IMR-90 (cell line): ENCODE measurements at regions not wholly inside any gene's neighbourhood (a gene's known extent, or its start where the extent isn't known, plus 50 kb on each side); places are given as distances from the start of the nearest gene placed in this dataset.

Experiments
- ATAC-seq: fragments of 200-7000 bp; cut with Tn5 transposase; 2 replicates; pipeline ENCODE4 v1.9.1; 2020; ENCODE audit warnings: low read depth, mild to moderate bottlenecking, moderate library complexity
- BruUV-seq: library from RNA; stranded (reverse); fragments of 400-500 nt; replicated peaks from 2 replicates; lab custom pipeline; 2021; lab: Mats Ljungman, UMichigan
- CTCF ChIA-PET: fragments of 300-600 bp; formaldehyde crosslinking; extraction: SDS; loops from one replicate; lab custom pipeline; 2021; ENCODE audit warnings: antibody characterized with exemption; lab: Yijun Ruan, JAX
- POLR2A ChIA-PET: fragments of 300-600 bp; sonication (Branson Sonifier 250); formaldehyde crosslinking; loops from one replicate; lab custom pipeline; 2022; ENCODE audit warnings: antibody characterized with exemption; ENCODE audit not compliant: unreplicated experiment; lab: Charles Lee
- DNase-seq: peaks from one replicate; pipeline ENCODE4 v3.0.0; 2013
- H2AFZ ChIP-seq: replicated peaks from 2 replicates; pipeline ENCODE3; 2013; ENCODE audit warnings: low read length, mild to moderate bottlenecking; ENCODE audit not compliant: poor library complexity
- H2AK5ac ChIP-seq: 2 replicates; pipeline ENCODE4 v1.6.1; 2013; ENCODE audit warnings: low read depth, low read length, inconsistent platforms
- H2AK9ac ChIP-seq: replicated peaks from 2 replicates; pipeline ENCODE3; 2013; ENCODE audit warnings: mild to moderate bottlenecking, low read depth, low read length, moderate library complexity; ENCODE audit not compliant: poor library complexity
- H2BK120ac ChIP-seq: 2 replicates; pipeline ENCODE4 v1.6.1; 2013; ENCODE audit warnings: low read depth, low read length, inconsistent platforms
- H2BK15ac ChIP-seq: 3 replicates; pipeline ENCODE4 v1.6.1; 2013; ENCODE audit warnings: low read depth, low read length, inconsistent platforms
- H2BK20ac ChIP-seq: 2 replicates; pipeline ENCODE4 v1.6.1; 2013; ENCODE audit warnings: low read depth, mild to moderate bottlenecking, inconsistent platforms, low read length, moderate library complexity
- H2BK5ac ChIP-seq: 2 replicates; pipeline ENCODE4 v1.6.1; 2013; ENCODE audit warnings: mild to moderate bottlenecking, low read depth, low read length, inconsistent platforms; ENCODE audit not compliant: poor library complexity, severe bottlenecking
- H3K14ac ChIP-seq: replicated peaks from 2 replicates; pipeline ENCODE4 v1.6.1; 2013; ENCODE audit warnings: low read depth, low read length, inconsistent platforms
- H3K18ac ChIP-seq: 2 replicates; pipeline ENCODE4 v1.6.1; 2013; ENCODE audit warnings: low read depth, low read length, control low read depth
- H3K23ac ChIP-seq: 2 replicates; pipeline ENCODE4 v1.6.1; 2013; ENCODE audit warnings: low read depth, low read length, inconsistent platforms
- H3K27ac ChIP-seq: 2 replicates; pipeline ENCODE4 v1.5.1; 2013; ENCODE audit warnings: mild to moderate bottlenecking, control low read depth, low read length; ENCODE audit not compliant: insufficient read depth
- H3K27me3 ChIP-seq: 2 replicates; pipeline ENCODE4 v1.6.1; 2013; ENCODE audit warnings: low read length; ENCODE audit not compliant: control insufficient read depth, insufficient read depth
- H3K36me3 ChIP-seq: 2 replicates; pipeline ENCODE4 v1.6.1; 2013; ENCODE audit warnings: low read length, mixed read lengths; ENCODE audit not compliant: control insufficient read depth, insufficient read depth
- H3K4ac ChIP-seq: 2 replicates; pipeline ENCODE4 v1.6.1; 2013; ENCODE audit warnings: low read depth, low read length, inconsistent platforms
- H3K4me1 ChIP-seq: 2 replicates; pipeline ENCODE4 v1.6.1; 2013; ENCODE audit warnings: low read length, mixed read lengths; ENCODE audit not compliant: control insufficient read depth, insufficient read depth
- H3K4me2 ChIP-seq: 2 replicates; pipeline ENCODE4 v1.6.1; 2013; ENCODE audit warnings: low read depth, mild to moderate bottlenecking, control low read depth, low read length, moderate library complexity
- H3K4me3 ChIP-seq: 2 replicates; pipeline ENCODE4 v1.5.1; 2013; ENCODE audit warnings: low read depth, mild to moderate bottlenecking, control low read depth, low read length, moderate library complexity; ENCODE audit not compliant: insufficient read depth
- H3K56ac ChIP-seq: 2 replicates; pipeline ENCODE4 v1.6.1; 2013; ENCODE audit warnings: low read length, inconsistent platforms; ENCODE audit not compliant: insufficient read depth; ENCODE audit errors: extremely low read depth
- H3K79me1 ChIP-seq, 2 experiments: 2 replicates each; pipeline ENCODE4 v1.6.1; 2013; ENCODE audit warnings: low read length in 2 of 2, inconsistent platforms in 1 of 2, low read depth in 1 of 2
- H3K9ac ChIP-seq: 2 replicates; pipeline ENCODE4 v1.6.1; 2013; ENCODE audit warnings: low read depth, low read length, control low read depth
- H3K9me1 ChIP-seq: 2 replicates; pipeline ENCODE4 v1.6.1; 2013; ENCODE audit warnings: low read length, inconsistent platforms; ENCODE audit not compliant: insufficient read depth
- H3K9me3 ChIP-seq: 2 replicates; pipeline ENCODE4 v1.6.1; 2013; ENCODE audit warnings: low read length; ENCODE audit not compliant: control insufficient read depth, insufficient read depth
- H4K20me1 ChIP-seq: 2 replicates; pipeline ENCODE4 v1.6.1; 2013; ENCODE audit warnings: low read length, inconsistent platforms; ENCODE audit not compliant: insufficient read depth
- H4K5ac ChIP-seq: 2 replicates; pipeline ENCODE4 v1.6.1; 2013; ENCODE audit warnings: mild to moderate bottlenecking, low read depth, low read length, control low read depth
- H4K8ac ChIP-seq, 2 experiments: 2 replicates each; pipeline ENCODE4 v1.6.1; 2013; ENCODE audit warnings: low read depth in 2 of 2, low read length in 2 of 2, control low read depth in 1 of 2, inconsistent platforms in 1 of 2
- H4K91ac ChIP-seq: 2 replicates; pipeline ENCODE4 v1.6.1; 2013; ENCODE audit warnings: low read depth, low read length, inconsistent platforms; ENCODE audit not compliant: insufficient read depth
- CEBPB ChIP-seq: IDR thresholded peaks from 2 replicates; pipeline ENCODE4 v1.6.1; 2012; ENCODE audit warnings: low read depth, low read length, improper control_type of control experiment
- CHD1 ChIP-seq: IDR thresholded peaks from 2 replicates; pipeline ENCODE4 v1.6.1; 2012; ENCODE audit warnings: low read depth, low read length, improper control_type of control experiment
- POLR2A ChIP-seq: IDR thresholded peaks from 2 replicates; pipeline ENCODE4 v1.6.1; 2012; ENCODE audit warnings: mild to moderate bottlenecking, low read depth, low read length
- RCOR1 ChIP-seq: IDR thresholded peaks from 2 replicates; pipeline ENCODE4 v1.6.1; 2012; ENCODE audit warnings: mild to moderate bottlenecking, low read length, improper control_type of control experiment; ENCODE audit not compliant: insufficient replicate concordance
- WGBS, 2 experiments: methylation state at CpG; one replicate each; pipeline versions ENCODE4 v1.1.5 to v1.1.7; 2013; ENCODE audit warnings: missing lambda C conversion rate in 2 of 2; ENCODE audit not compliant: insufficient read length in 1 of 2; ENCODE audit errors: extremely low coverage in 2 of 2; 5-methylcytosine and 5-hydroxymethylcytosine counted together
- dilution Hi-C: fragments of 300-500 bp; cut with HindIII; formaldehyde crosslinking; loops from one replicate; pipeline ENCODE4 v1.14.3; 2018; ENCODE audit warnings: low sequenced_read_pairs; ENCODE audit not compliant: unreplicated experiment
- in situ Hi-C: fragments of 300-500 bp; cut with MboI; formaldehyde crosslinking; loops from 3 replicates; pipeline ENCODE4 v1.14.3; 2019; ENCODE audit warnings: low sequenced_read_pairs, inconsistent platforms, mixed read lengths
- intact Hi-C: fragments of 100-400 bp; cut with micrococcal nuclease; formaldehyde crosslinking; loops from 2 replicates; pipeline ENCODE4 v1.10.0; 2022

GRCh38 chr11:105553025-105553424 is 56.8 kb upstream of the GRIA4 start:
- H4K91ac ChIP-seq: no peak overlapping the region
- no peak overlapping the region for H2BK15ac ChIP-seq
- intact Hi-C loops (no loop called here), in situ Hi-C loops (no loop called here), dilution Hi-C loops (no loop called here)
- H3K27me3 ChIP-seq: no peaks in the 10 kb centered on the region
- no peak overlapping the region for H3K4ac ChIP-seq
- H4K20me1 ChIP-seq: no peaks in the 10 kb centered on the region
- H2BK20ac ChIP-seq: no peak overlapping the region
- H3K4me1 ChIP-seq: no peaks in the 10 kb centered on the region
- H3K23ac ChIP-seq: no peak overlapping the region
- ChIA-PET CTCF (no interaction called here), POLR2A (no interaction called here)
- no peak overlapping the region for H2BK120ac ChIP-seq
- no peak overlapping the region for H3K4me3 ChIP-seq
- no peaks in the 10 kb centered on the region for H3K9me3 ChIP-seq
- no peaks in the 10 kb centered on the region for H3K79me1 ChIP-seq
- no peak overlapping the region for H2AK9ac ChIP-seq
- H3K9me1 ChIP-seq: no peaks in the 10 kb centered on the region
- ATAC-seq (peak; percentile 57), DNase-seq (peak; percentile 41)
- H3K18ac ChIP-seq: no peak overlapping the region
- peak overlapping the region; percentile 16 for H2AFZ ChIP-seq
- no peak overlapping the region for H4K5ac ChIP-seq
- H3K36me3 ChIP-seq: no peaks in the 10 kb centered on the region
- H3K4me2 ChIP-seq: no peak overlapping the region
- no peak overlapping the region for H4K8ac ChIP-seq
- WGBS, 2 experiments: no CpG with 5 or more reads among the region's 4 CpGs
- H3K27ac ChIP-seq: no peak overlapping the region
- no peak overlapping the region for H3K14ac ChIP-seq
- H3K56ac ChIP-seq: no peak overlapping the region
- no peak overlapping the region for H3K9ac ChIP-seq
- BruUV-seq: no TSS peak
- H2AK5ac ChIP-seq: no peak overlapping the region
- no peak overlapping the region for H2BK5ac ChIP-seq
- TF ChIP-seq RCOR1: no peak
- TF ChIP-seq CHD1: no peak
- TF ChIP-seq POLR2A: no peak
- TF ChIP-seq CEBPB: no peak
